ENCODE measurements at regions not wholly inside any gene's neighbourhood (a gene's known extent, or its start where the extent isn't known, plus 50 kb on each side); places are given as distances from the start of the nearest gene placed in this dataset.

GRCh38 chr13:53327680-53328315 lies 299.2 kb downstream of the OLFM4 start:
- no peak overlapping the region for H3K27ac ChIP-seq (ENCODE audit: low read length)
- no peak overlapping the region for H3K4me3 ChIP-seq (ENCODE audit: low read depth in 1 of 2, low read length in 2 of 2)
- H3K27me3 ChIP-seq (ENCODE audit: insufficient read depth, low read length, poor library complexity) = no peaks in the 10 kb centered on the region
- H3K36me3 ChIP-seq (ENCODE audit: insufficient read depth, low read length) = no peaks in the 10 kb centered on the region
- H3K9me3 ChIP-seq (ENCODE audit: insufficient read depth, low read length, severe bottlenecking) = no peaks in the 10 kb centered on the region
- ATAC-seq (ENCODE audit: insufficient read depth, low read depth) (no peak), DNase-seq (no peak)
- H3K4me2 ChIP-seq (ENCODE audit: insufficient read depth, low read length) = no peak overlapping the region
- no peak overlapping the region for H2AFZ ChIP-seq (ENCODE audit: low read depth, low read length)
- H3K4me1 ChIP-seq (ENCODE audit: insufficient read depth, low read length) = no peaks in the 10 kb centered on the region
- TF ChIP-seq EZH2 (IDR thresholded peaks at IDR 0.05; ENCODE audit: borderline replicate concordance, low read depth, low read length, severe bottlenecking) = no peak
- TF ChIP-seq, protein P1, sequence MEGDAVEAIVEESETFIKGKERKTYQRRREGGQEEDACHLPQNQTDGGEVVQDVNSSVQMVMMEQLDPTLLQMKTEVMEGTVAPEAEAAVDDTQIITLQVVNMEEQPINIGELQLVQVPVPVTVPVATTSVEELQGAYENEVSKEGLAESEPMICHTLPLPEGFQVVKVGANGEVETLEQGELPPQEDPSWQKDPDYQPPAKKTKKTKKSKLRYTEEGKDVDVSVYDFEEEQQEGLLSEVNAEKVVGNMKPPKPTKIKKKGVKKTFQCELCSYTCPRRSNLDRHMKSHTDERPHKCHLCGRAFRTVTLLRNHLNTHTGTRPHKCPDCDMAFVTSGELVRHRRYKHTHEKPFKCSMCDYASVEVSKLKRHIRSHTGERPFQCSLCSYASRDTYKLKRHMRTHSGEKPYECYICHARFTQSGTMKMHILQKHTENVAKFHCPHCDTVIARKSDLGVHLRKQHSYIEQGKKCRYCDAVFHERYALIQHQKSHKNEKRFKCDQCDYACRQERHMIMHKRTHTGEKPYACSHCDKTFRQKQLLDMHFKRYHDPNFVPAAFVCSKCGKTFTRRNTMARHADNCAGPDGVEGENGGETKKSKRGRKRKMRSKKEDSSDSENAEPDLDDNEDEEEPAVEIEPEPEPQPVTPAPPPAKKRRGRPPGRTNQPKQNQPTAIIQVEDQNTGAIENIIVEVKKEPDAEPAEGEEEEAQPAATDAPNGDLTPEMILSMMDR (IDR thresholded peaks at IDR 0.05; ENCODE audit: borderline replicate concordance, extremely low read depth, low read length, poor library complexity, severe bottlenecking) = no peak
- H4K20me1 ChIP-seq (ENCODE audit: insufficient read depth, low read length) = no peaks in the 10 kb centered on the region
- H3K79me2 ChIP-seq (ENCODE audit: insufficient read depth, low read length) = no peaks in the 10 kb centered on the region
- H3K9ac ChIP-seq (ENCODE audit: low read depth, low read length) = no peak overlapping the region

GRCh38 chr13:53336441-53337160 lies 308.0 kb downstream of the OLFM4 start:
- Histone ChIP-seq H3K4me3 (ENCODE audit: low read depth in 1 of 2, low read length in 2 of 2) (no peak overlapping the region), H3K9ac (ENCODE audit: low read depth, low read length) (no peak overlapping the region), H3K27me3 (ENCODE audit: insufficient read depth, low read length, poor library complexity) (no peaks in the 10 kb centered on the region), H3K9me3 (ENCODE audit: insufficient read depth, low read length, severe bottlenecking) (no peaks in the 10 kb centered on the region), H3K4me1 (ENCODE audit: insufficient read depth, low read length) (no peaks in the 10 kb centered on the region), H3K36me3 (ENCODE audit: insufficient read depth, low read length) (no peaks in the 10 kb centered on the region), H2AFZ (ENCODE audit: low read depth, low read length) (no peak overlapping the region), H3K4me2 (ENCODE audit: insufficient read depth, low read length) (no peak overlapping the region), H3K79me2 (ENCODE audit: insufficient read depth, low read length) (no peaks in the 10 kb centered on the region), H3K27ac (ENCODE audit: low read length) (no peak overlapping the region), H4K20me1 (ENCODE audit: insufficient read depth, low read length) (no peaks in the 10 kb centered on the region)
- TF ChIP-seq, protein P1 (IDR thresholded peaks at IDR 0.05; ENCODE audit: borderline replicate concordance, extremely low read depth, low read length, poor library complexity, severe bottlenecking) = no peak
- no peak for TF ChIP-seq EZH2 (IDR thresholded peaks at IDR 0.05; ENCODE audit: borderline replicate concordance, low read depth, low read length, severe bottlenecking)
- no peak for ATAC-seq (ENCODE audit: insufficient read depth, low read depth)
- no peak for DNase-seq

GRCh38 chr13:53338760-53339159 lies 310.1 kb downstream of the OLFM4 start:
- no peaks in the 10 kb centered on the region for H3K4me1 ChIP-seq (ENCODE audit: insufficient read depth, low read length)
- ATAC-seq (ENCODE audit: insufficient read depth, low read depth) (no peak), DNase-seq (no peak)
- H4K20me1 ChIP-seq (ENCODE audit: insufficient read depth, low read length) = no peaks in the 10 kb centered on the region
- H3K27ac ChIP-seq (ENCODE audit: low read length) = no peak overlapping the region
- H3K9me3 ChIP-seq (ENCODE audit: insufficient read depth, low read length, severe bottlenecking) = no peaks in the 10 kb centered on the region
- TF ChIP-seq, protein P1 (IDR thresholded peaks at IDR 0.05; ENCODE audit: borderline replicate concordance, extremely low read depth, low read length, poor library complexity, severe bottlenecking) = peak; percentile 31
- TF ChIP-seq EZH2 (IDR thresholded peaks at IDR 0.05; ENCODE audit: borderline replicate concordance, low read depth, low read length, severe bottlenecking) = no peak
- no peak overlapping the region for H2AFZ ChIP-seq (ENCODE audit: low read depth, low read length)
- no peaks in the 10 kb centered on the region for H3K27me3 ChIP-seq (ENCODE audit: insufficient read depth, low read length, poor library complexity)
- H3K79me2 ChIP-seq (ENCODE audit: insufficient read depth, low read length) = no peaks in the 10 kb centered on the region
- no peak overlapping the region for H3K9ac ChIP-seq (ENCODE audit: low read depth, low read length)
- no peak overlapping the region for H3K4me3 ChIP-seq (ENCODE audit: low read depth in 1 of 2, low read length in 2 of 2)
- H3K4me2 ChIP-seq (ENCODE audit: insufficient read depth, low read length) = no peak overlapping the region
- no peaks in the 10 kb centered on the region for H3K36me3 ChIP-seq (ENCODE audit: insufficient read depth, low read length)
